Daoy (cell line): ENCODE measurements at regions not wholly inside any gene's neighbourhood (a gene's known extent, or its start where the extent isn't known, plus 50 kb on each side); places are given as distances from the start of the nearest gene placed in this dataset.
"Not testable (repeated sequence)": the region's sequence is repeated elsewhere in the genome, so short reads cannot be mapped to it uniquely, and the experiment has no call there.

ENCODE experiments used
- DNase-seq: peaks from one replicate; pipeline ENCODE4 v3.0.0-alpha.2; 2015; ENCODE audit warnings: low read depth

GRCh38 chr2:224146356-224147160 is 107.5 kb upstream of the SERPINE2 start:
- DNase-seq = no peak

- DNase-seq = peak; percentile 75
Measured at GRCh38 chr2:224145751-224146355, 106.8 kb upstream of the SERPINE2 start.

GRCh38 chr2:224143526-224143925 is 104.4 kb upstream of the SERPINE2 start:
- DNase-seq = no peak

GRCh38 chr2:224142397-224143312 is 103.6 kb upstream of the SERPINE2 start:
- no peak for DNase-seq

GRCh38 chr2:224141304-224141703 is 102.2 kb upstream of the SERPINE2 start:
- no peak for DNase-seq

GRCh38 chr2:224137208-224137607 is 98.1 kb upstream of the SERPINE2 start:
- no peak for DNase-seq

- DNase-seq = no peak
Measured at GRCh38 chr2:224136396-224136795, 97.3 kb upstream of the SERPINE2 start.

- no peak for DNase-seq
Measured at GRCh38 chr2:224135881-224136280, 96.8 kb upstream of the SERPINE2 start.

GRCh38 chr2:224134003-224134734 is 95.1 kb upstream of the SERPINE2 start:
- no peak for DNase-seq

- no peak for DNase-seq
Measured at GRCh38 chr2:224133387-224133786, 94.3 kb upstream of the SERPINE2 start.

- no peak for DNase-seq
Measured at GRCh38 chr2:224127871-224128501, 88.9 kb upstream of the SERPINE2 start.

- DNase-seq = no peak
Measured at GRCh38 chr2:224126440-224126839, 87.4 kb upstream of the SERPINE2 start.

- DNase-seq = no peak
Measured at GRCh38 chr2:224126003-224126402, 86.9 kb upstream of the SERPINE2 start.

- DNase-seq = no peak
Measured at GRCh38 chr2:224122542-224122941, 83.5 kb upstream of the SERPINE2 start.

GRCh38 chr2:224121406-224122067 is 82.5 kb upstream of the SERPINE2 start:
- no peak for DNase-seq

- DNase-seq = no peak
Measured at GRCh38 chr2:224120986-224121385, 81.9 kb upstream of the SERPINE2 start.

- DNase-seq = not testable (repeated sequence)
Measured at GRCh38 chr2:224119846-224120245, 80.8 kb upstream of the SERPINE2 start.

GRCh38 chr2:224114428-224114827 is 75.3 kb upstream of the SERPINE2 start:
- no peak for DNase-seq

GRCh38 chr2:224113930-224114329 is 74.8 kb upstream of the SERPINE2 start:
- not testable (repeated sequence) for DNase-seq

GRCh38 chr2:224111576-224111975 is 72.5 kb upstream of the SERPINE2 start:
- DNase-seq = no peak

GRCh38 chr2:224110811-224111210 is 71.7 kb upstream of the SERPINE2 start:
- no peak for DNase-seq
